Keratinocyte (primary cell): ENCODE measurements at regions not wholly inside any gene's neighbourhood (a gene's known extent, or its start where the extent isn't known, plus 50 kb on each side); places are given as distances from the start of the nearest gene placed in this dataset.

Experiments used
- DNase-seq: peaks from one replicate; pipeline ENCODE4 v3.0.0-alpha.2; 2011; ENCODE audit warnings: low read depth, missing footprints, low spot score
- FAIRE-seq: peaks from 2 replicates; lab custom pipeline; 2011; peaks lifted over from hg19 to GRCh38; lab: Jason Lieb, UNC
- H2AFZ ChIP-seq: 2 replicates; pipeline ENCODE4 v1.6.0; 2012; ENCODE audit warnings: low read length, control low read depth, inconsistent platforms; ENCODE audit not compliant: control insufficient read depth
- H3K27ac ChIP-seq: 2 replicates; pipeline ENCODE4 v1.5.1; 2011; ENCODE audit warnings: low read length; ENCODE audit not compliant: control insufficient read depth, insufficient read depth
- H3K27me3 ChIP-seq: 3 replicates; pipeline ENCODE4 v1.6.0; 2011; ENCODE audit warnings: low read length; ENCODE audit not compliant: control insufficient read depth, insufficient read depth; ENCODE audit errors: extremely low read depth
- H3K36me3 ChIP-seq, 2 experiments: 2 replicates in 1 of 2; 3 replicates in 1 of 2; pipeline ENCODE4 v1.5.1; 2011; ENCODE audit warnings: low read length in 2 of 2, mild to moderate bottlenecking in 1 of 2; ENCODE audit not compliant: control insufficient read depth in 2 of 2, insufficient read depth in 2 of 2; ENCODE audit errors: extremely low read depth in 1 of 2
- H3K4me1 ChIP-seq: 3 replicates; pipeline ENCODE4 v1.5.1; 2011; ENCODE audit warnings: low read length; ENCODE audit not compliant: control insufficient read depth, insufficient read depth; ENCODE audit errors: extremely low read depth
- H3K4me2 ChIP-seq: 3 replicates; pipeline ENCODE4 v1.6.0; 2011; ENCODE audit warnings: low read depth, low read length; ENCODE audit not compliant: control insufficient read depth, insufficient read depth; ENCODE audit errors: extremely low read depth
- H3K4me3 ChIP-seq, 3 experiments: fragments of 200-600 bp in 1 of 3; sonication (generic) in 1 of 3; 2 replicates in 2 of 3; 3 replicates in 1 of 3; pipeline ENCODE4 v1.5.1; 2011 to 2016; ENCODE audit warnings: low read length in 3 of 3, mild to moderate bottlenecking in 3 of 3, control low read depth in 2 of 3, inconsistent platforms in 1 of 3, low read depth in 1 of 3, mixed read lengths in 1 of 3, mixed run types in 1 of 3, moderate library complexity in 1 of 3; ENCODE audit not compliant: control insufficient read depth in 2 of 3, insufficient read depth in 2 of 3; ENCODE audit errors: extremely low read depth in 1 of 3
- H3K79me2 ChIP-seq: 2 replicates; pipeline ENCODE4 v1.6.0; 2012; ENCODE audit warnings: low read length; ENCODE audit not compliant: control insufficient read depth, insufficient read depth
- H3K9ac ChIP-seq: 3 replicates; pipeline ENCODE4 v1.6.0; 2011; ENCODE audit warnings: low read length; ENCODE audit not compliant: control insufficient read depth, insufficient read depth; ENCODE audit errors: extremely low read depth
- H3K9me1 ChIP-seq: 3 replicates; pipeline ENCODE4 v1.6.0; 2011; ENCODE audit warnings: low read length; ENCODE audit not compliant: control insufficient read depth, insufficient read depth; ENCODE audit errors: extremely low read depth
- H3K9me3 ChIP-seq: 2 replicates; pipeline ENCODE4 v1.5.1; 2012; ENCODE audit warnings: low read depth, low read length; ENCODE audit not compliant: control insufficient read depth
- H4K20me1 ChIP-seq: 3 replicates; pipeline ENCODE4 v1.6.0; 2011; ENCODE audit warnings: low read length; ENCODE audit not compliant: control insufficient read depth, insufficient read depth; ENCODE audit errors: extremely low read depth
- CTCF ChIP-seq, 3 experiments: IDR thresholded peaks in 1 of 3; conservative IDR thresholded peaks in 1 of 3; optimal IDR thresholded peaks in 1 of 3; 2 replicates in 2 of 3; 3 replicates in 1 of 3; pipeline versions ENCODE3 to v1.5.1; 2011; ENCODE audit warnings: low read length in 3 of 3, mild to moderate bottlenecking in 3 of 3, moderate library complexity in 2 of 3, control low read depth in 1 of 3, inconsistent platforms in 1 of 3; ENCODE audit not compliant: insufficient read depth in 2 of 3; ENCODE audit errors: extremely low read depth in 1 of 3
- EZH2 ChIP-seq: IDR thresholded peaks from one replicate; pipeline ENCODE4 v1.6.1; 2012; ENCODE audit warnings: inconsistent platforms, mild to moderate bottlenecking, low read length, moderate library complexity
- dilution Hi-C: fragments of 300-500 bp; cut with MboI; formaldehyde crosslinking; loops from one replicate; pipeline ENCODE4 v1.7.0; 2020; ENCODE audit warnings: low sequenced_read_pairs; ENCODE audit not compliant: extremely low pct_ligation_motif_present

DNA sequence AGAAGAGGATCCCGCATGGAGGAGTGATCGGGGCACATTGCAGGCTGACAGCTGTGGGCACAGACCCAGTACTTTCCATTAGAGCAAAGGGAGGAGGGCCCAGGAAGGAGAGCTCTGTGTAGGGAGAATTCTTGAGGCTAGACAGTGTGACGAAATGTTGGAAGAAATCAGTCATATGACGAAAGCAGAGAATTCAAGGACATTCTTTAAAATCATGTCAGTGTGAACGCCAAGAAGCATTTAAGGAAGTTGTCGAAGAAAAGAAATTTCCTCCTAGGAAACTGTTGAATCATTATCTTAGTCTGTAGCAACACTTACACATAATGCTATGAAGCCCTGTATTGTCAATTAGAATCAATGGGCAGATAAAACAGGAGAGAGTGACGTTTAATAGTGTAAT lies 191.3 kb upstream of the ADARB2 start:
- Histone ChIP-seq H3K27me3 (no peaks in the 10 kb centered on the region), H3K4me3 (no peak overlapping the region), H3K79me2 (no peaks in the 10 kb centered on the region), H2AFZ (no peak overlapping the region), H3K36me3 (no peaks in the 10 kb centered on the region), H3K27ac (no peak overlapping the region), H3K9me3 (no peaks in the 10 kb centered on the region), H3K4me1 (no peaks in the 10 kb centered on the region), H3K9ac (no peak overlapping the region), H4K20me1 (no peaks in the 10 kb centered on the region), H3K9me1 (no peaks in the 10 kb centered on the region), H3K4me2 (no peak overlapping the region)
- no peak for DNase-seq
- no peak for FAIRE-seq
- no peak for TF ChIP-seq CTCF (optimal IDR thresholded peaks at IDR 0.05 in 1 of 3, IDR thresholded peaks at IDR 0.05 in 1 of 3, conservative IDR thresholded peaks at IDR 0.05 in 1 of 3; ENCODE audit: extremely low read depth in 1 of 3, insufficient read depth in 2 of 3, low read length in 3 of 3)
- dilution Hi-C loops, result no loop called here

- Histone ChIP-seq H4K20me1 (no peaks in the 10 kb centered on the region), H3K9me1 (no peaks in the 10 kb centered on the region), H3K4me2 (no peak overlapping the region), H3K27me3 (no peaks in the 10 kb centered on the region), H2AFZ (no peak overlapping the region), H3K4me3 (no peak overlapping the region), H3K36me3 (no peaks in the 10 kb centered on the region), H3K9ac (no peak overlapping the region), H3K4me1 (no peaks in the 10 kb centered on the region), H3K9me3 (no peaks in the 10 kb centered on the region), H3K27ac (no peak overlapping the region), H3K79me2 (no peaks in the 10 kb centered on the region)
- TF ChIP-seq EZH2, result no peak
- dilution Hi-C loops, result no loop called here
- FAIRE-seq (no peak), DNase-seq (no peak)
Observed at GRCh38 chr10:1923998-1924397, 186.7 kb upstream of the ADARB2 start.

- no peaks in the 10 kb centered on the region for H3K79me2 ChIP-seq
- TF ChIP-seq CTCF (optimal IDR thresholded peaks at IDR 0.05 in 1 of 3, IDR thresholded peaks at IDR 0.05 in 1 of 3, conservative IDR thresholded peaks at IDR 0.05 in 1 of 3; ENCODE audit: extremely low read depth in 1 of 3, insufficient read depth in 2 of 3, low read length in 3 of 3) (no peak), EZH2 (no peak)
- dilution Hi-C loops, result no loop called here
- FAIRE-seq, result no peak
- H3K4me1 ChIP-seq, result no peaks in the 10 kb centered on the region
- no peak overlapping the region for H3K9ac ChIP-seq
- H4K20me1 ChIP-seq, result no peaks in the 10 kb centered on the region
- no peaks in the 10 kb centered on the region for H3K27me3 ChIP-seq
- no peak for DNase-seq
- H3K4me3 ChIP-seq, result no peak overlapping the region
- no peaks in the 10 kb centered on the region for H3K9me1 ChIP-seq
- H3K36me3 ChIP-seq, result no peaks in the 10 kb centered on the region
- H3K4me2 ChIP-seq, result no peak overlapping the region
- no peaks in the 10 kb centered on the region for H3K9me3 ChIP-seq
- no peak overlapping the region for H2AFZ ChIP-seq
- no peak overlapping the region for H3K27ac ChIP-seq
Observed at GRCh38 chr10:1923586-1923985, 186.3 kb upstream of the ADARB2 start.
